C4-2B (cell line): ENCODE measurements at regions not wholly inside any gene's neighbourhood (a gene's known extent, or its start where the extent isn't known, plus 50 kb on each side); places are given as distances from the start of the nearest gene placed in this dataset.

ENCODE experiments used
- ZFX ChIP-seq: fragments of 450-650 bp; IDR thresholded peaks from 2 replicates; pipeline ENCODE4 v1.6.1; 2017
- TF ChIP-seq, protein P1 (sequence below): fragments of 450-650 bp; conservative IDR thresholded peaks from 2 replicates; pipeline ENCODE4 v1.5.1; 2017; ENCODE audit warnings: mild to moderate bottlenecking

DNA sequence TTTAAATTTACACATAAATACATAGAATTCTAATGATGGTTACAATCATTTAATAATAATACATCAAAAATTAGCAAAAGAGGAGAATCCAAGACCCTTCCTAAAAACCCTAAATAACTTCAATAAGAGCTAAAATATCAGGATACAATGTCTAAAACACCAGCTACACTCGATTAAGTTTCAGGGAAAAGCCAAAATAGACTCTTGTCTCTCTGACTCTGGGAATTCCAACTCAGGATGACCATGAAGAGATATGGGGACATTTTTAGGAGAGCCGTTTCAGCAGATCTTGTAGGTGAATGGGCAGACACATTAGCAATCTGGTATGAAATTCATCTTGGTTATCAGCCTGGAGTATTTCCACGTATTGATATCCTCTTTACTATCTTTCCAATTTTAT, 193.3 kb upstream of the NR3C1 start:
- TF ChIP-seq, protein P1, sequence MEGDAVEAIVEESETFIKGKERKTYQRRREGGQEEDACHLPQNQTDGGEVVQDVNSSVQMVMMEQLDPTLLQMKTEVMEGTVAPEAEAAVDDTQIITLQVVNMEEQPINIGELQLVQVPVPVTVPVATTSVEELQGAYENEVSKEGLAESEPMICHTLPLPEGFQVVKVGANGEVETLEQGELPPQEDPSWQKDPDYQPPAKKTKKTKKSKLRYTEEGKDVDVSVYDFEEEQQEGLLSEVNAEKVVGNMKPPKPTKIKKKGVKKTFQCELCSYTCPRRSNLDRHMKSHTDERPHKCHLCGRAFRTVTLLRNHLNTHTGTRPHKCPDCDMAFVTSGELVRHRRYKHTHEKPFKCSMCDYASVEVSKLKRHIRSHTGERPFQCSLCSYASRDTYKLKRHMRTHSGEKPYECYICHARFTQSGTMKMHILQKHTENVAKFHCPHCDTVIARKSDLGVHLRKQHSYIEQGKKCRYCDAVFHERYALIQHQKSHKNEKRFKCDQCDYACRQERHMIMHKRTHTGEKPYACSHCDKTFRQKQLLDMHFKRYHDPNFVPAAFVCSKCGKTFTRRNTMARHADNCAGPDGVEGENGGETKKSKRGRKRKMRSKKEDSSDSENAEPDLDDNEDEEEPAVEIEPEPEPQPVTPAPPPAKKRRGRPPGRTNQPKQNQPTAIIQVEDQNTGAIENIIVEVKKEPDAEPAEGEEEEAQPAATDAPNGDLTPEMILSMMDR, result no peak
- TF ChIP-seq ZFX, result no peak
